ENCODE measurements at regions not wholly inside any gene's neighbourhood (a gene's known extent, or its start where the extent isn't known, plus 50 kb on each side); places are given as distances from the start of the nearest gene placed in this dataset.

GRCh38 chr16:72313903-72314302 lies 141.9 kb upstream of the PMFBP1 start:
- TF ChIP-seq ZNF555 (tag by site-specific recombination; conservative IDR thresholded peaks at IDR 0.05) (no peak), ZNF544 (tag by site-specific recombination; IDR thresholded peaks at IDR 0.05) (no peak), CTCF (tag by site-specific recombination; IDR thresholded peaks at IDR 0.05) (no peak), YY1 (tag by site-specific recombination; IDR thresholded peaks at IDR 0.05) (no peak), SP2 (tag by site-specific recombination; IDR thresholded peaks at IDR 0.05) (no peak), ZNF214 (tag by site-specific recombination; IDR thresholded peaks at IDR 0.05; ENCODE audit: borderline replicate concordance) (no peak), ZNF747 (tag by site-specific recombination; IDR thresholded peaks at IDR 0.05) (no peak), ZNF274 (IDR thresholded peaks at IDR 0.05; ENCODE audit: low read length) (no peak), ZNF274 (tag by site-specific recombination; IDR thresholded peaks at IDR 0.05; ENCODE audit: borderline replicate concordance) (no peak), ZNF121 (tag by site-specific recombination; IDR thresholded peaks at IDR 0.05) (no peak), OSR2 (tag by site-specific recombination; IDR thresholded peaks at IDR 0.05) (no peak)
